ENCODE measurements at regions not wholly inside any gene's neighbourhood (a gene's known extent, or its start where the extent isn't known, plus 50 kb on each side); places are given as distances from the start of the nearest gene placed in this dataset.
"Not testable (repeated sequence)": the region's sequence is repeated elsewhere in the genome, so short reads cannot be mapped to it uniquely, and the experiment has no call there.

DNA sequence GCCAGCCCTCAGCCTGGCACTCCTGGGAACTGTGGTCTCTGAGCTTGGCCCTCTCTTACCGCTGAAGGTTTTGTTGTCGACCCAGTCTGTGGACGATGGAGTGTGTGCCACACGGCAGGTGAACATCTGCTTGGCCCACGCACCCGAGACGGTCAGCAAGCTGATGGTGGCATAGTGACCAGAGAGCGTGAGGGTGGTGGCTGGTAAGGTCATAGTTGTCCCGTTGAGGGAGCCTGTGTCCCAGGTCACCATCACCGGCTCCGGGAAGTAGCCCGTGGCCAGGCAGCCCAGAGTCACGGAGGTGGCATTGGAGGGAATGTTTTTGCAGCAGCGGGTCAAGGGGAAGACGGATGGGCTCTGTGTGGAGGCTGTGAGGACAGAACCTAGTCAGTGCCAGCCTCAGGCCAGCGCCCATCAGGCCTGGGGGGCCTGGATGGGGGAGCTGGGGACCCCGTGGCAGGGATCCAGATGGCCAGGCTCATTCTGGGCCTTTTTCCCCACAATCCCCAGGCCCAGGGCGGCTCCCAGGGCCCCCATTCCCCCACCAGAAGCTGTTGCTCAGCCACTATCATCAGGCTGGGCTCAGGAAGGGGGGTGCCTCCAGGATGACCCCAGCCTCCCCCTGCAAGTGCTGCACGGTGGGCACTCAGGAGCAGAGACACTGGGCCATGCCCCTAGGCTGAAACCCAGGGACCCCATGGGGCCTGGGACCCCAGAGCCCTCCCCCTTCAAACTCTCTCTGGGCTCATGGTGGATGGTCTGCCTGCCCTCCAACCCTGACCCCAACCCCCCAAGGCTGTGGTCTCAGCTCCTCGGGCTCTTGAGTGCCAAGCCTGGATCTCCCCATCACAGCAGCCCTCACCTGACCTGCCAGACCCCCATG lies 75.2 kb downstream of the TMEM121 start:
- no peak for DNase-seq

DNA sequence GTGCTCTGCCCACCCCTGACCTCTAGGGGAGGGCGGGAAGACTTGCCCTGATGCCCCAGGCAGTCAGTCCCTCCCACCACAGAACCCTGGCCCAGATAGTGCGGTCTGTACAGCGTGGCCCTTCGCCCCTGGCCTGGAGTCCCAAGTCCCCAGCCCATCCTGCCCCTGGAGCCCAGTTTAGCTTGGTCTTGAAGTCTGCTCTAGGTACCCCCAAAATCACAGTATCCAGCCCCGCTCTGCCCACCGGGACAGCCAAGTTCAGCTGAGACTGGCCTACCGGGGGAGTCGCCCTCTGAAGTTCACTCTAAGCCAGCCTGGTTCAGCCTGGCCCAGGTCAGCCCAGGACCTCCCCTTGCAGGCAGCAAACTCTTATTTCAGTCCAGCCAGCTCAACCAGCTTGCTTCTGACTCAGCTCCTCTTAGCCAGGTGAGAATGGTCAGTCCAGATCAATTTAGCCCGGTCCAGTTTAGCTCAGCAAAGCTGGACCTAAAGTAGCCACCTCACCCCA lies 75.9 kb downstream of the TMEM121 start:
- no peak for DNase-seq

DNA sequence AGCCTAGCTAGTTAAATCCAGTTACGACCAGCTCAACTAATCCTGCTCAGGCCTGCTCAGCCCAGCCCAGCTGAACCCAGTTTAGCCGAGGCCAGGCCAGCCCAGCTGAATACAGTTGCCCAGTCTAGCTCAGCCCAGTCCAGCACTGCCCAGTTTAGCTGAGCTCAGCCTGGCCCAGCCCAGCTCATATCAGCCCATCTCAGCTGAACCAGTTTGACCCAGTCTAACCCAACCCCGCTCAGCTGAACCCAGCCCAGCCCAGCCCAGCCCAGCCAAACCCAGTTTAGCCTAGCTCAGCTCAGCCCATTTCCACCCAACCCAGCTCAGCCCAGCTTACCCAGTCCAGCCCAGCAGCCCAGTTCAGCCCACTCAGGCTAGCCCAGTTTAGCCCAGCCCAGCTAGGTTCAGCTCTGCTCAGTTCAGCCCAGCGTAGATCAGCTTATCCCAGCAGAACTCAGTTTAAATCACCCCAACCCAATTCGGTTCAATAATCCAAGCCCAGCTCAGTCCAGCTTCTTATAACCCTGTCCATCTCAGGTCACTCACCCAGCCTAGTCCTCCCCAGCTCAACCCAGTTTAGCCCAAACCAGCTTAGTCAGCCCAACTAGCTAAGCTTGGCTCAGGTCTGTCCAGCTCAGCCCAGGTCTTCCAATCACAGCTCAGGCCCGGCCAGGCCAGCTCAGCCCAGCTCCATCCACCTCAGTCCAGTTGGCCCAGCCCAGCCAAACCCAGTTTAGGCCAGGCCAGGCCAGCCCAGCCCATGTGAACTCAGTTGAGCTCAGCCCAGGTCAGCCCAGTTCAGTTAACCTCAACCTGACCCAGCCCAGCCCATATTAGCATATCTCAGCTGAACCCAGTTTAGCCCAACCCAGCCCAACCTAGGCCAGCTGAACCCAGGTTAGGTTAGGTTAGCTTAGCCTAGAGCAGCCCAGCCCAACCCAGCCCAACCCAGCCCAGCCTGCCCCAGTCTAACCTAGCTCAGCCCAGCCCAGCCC lies 76.7 kb downstream of the TMEM121 start:
- DNase-seq: no peak

DNA sequence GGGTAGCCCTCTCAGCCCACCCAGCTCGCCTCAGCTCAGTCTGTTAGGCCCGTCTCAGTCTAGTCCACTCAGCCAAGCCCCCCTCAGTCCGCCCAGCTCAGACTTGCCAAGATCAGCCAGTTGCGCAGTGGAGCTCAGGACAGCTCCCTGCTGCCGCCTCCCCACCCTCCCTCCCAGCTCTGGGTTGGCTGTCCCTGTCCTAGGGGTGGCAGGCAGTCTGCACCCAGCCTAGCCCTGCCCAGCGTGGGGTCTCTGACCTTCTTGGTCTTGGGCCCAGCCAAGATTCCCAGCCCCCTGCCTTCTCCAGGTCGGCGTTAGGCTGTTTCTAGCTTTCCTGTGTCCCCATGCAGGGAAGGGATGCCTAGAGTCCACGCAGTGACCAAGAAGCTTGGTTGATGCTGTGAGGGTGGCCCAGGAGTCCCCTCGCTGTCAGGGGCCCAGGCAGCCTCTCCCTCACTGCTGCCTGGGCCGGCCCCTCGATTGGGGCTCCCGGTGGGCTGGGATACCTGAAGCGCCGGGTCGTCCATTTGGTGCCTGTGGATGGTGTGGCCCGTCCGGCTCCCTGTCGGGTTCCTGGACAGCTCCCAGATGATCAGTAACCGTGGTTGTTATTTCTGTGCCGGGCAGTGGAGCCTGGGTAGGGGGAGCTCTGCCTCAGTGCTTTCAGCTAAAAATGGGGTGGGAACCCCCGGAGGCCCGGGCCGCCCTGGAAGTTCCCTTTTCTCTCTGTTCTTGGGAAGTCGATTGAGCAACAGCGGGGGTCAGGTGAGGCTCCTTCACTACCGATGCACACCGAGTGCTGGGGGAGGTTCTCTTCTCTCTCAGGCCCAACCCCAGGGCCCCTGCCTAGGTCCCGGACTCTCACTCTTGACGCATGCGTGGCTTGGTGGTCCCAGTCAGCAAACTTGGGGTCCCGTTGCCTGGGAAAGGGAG lies 78.4 kb downstream of the TMEM121 start:
- not testable (repeated sequence) for DNase-seq

DNA sequence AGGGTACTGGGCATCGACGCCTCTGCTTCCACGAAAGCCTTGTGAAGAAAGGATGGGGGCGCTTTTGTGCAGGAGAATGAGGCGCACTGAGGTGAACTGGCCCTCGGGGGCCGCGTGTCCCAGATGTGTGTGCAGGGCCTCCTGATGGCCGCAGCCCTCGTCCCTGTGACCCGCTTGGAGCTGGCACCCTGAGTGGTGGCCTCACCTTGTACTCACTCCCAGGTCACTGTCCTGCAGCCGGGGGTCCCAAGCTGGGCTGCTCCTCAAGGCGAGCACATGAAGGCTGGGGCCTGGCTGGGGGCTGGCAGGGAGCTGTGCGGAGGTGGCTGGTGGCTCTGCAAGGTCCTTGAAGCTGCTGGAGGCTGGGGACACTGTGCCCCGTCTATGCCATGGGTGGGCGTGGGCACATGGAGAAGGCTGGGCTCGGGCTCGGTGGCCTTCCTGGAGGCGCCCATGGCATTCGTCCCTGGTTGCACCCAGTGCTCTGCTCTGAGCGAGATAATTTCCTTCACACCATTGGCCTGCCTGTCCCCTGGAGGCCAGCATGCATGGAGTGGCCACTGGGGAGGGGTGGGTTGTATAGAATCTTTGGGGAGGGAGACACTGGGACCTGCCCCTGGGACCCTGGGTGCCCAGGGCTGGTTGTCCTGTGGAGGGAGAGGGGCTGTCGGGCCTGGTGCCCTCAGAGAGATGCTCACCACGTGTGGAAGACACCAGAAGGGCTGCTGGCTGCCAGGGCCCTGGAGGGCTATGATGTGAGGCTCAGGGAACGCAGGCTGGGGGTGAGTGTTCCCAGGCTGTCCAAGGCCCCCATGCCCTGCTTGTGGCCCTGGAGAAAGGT lies 79.3 kb downstream of the TMEM121 start:
- DNase-seq: no peak

DNA sequence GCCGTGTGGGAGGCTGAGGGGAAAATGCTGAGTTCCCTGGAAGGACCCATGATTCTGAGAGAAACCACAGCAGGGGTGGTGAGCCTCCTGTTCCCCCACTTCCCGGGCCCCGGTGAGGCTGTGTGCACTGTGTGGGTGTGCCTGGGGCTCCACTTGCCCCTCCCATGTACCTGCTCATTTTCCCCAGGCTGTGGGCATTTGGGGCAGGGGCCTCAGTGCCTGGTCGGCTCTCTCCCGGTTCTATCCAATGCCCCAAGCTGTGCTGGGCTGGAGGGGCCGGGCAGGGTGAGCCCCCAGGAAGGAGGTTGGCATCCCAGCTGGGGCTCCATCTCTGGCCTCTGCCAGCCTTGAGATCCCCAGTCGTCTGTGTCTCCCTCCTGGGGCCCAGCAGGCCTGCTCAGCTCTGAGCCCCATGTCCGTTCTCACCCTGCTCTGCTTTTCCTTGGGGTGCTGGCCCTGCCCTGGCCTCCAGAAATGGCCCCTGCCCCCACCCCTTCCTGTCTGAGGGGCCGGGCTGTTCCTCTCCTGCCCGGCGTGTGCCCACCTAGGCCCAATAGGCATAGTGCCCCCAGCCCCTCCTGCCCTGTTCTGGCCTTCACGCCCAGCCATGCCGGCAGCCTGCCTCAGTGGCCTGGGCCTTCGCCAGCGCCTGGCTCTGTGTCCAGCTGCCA lies 80.1 kb downstream of the TMEM121 start:
- DNase-seq: not testable (repeated sequence)

DNA sequence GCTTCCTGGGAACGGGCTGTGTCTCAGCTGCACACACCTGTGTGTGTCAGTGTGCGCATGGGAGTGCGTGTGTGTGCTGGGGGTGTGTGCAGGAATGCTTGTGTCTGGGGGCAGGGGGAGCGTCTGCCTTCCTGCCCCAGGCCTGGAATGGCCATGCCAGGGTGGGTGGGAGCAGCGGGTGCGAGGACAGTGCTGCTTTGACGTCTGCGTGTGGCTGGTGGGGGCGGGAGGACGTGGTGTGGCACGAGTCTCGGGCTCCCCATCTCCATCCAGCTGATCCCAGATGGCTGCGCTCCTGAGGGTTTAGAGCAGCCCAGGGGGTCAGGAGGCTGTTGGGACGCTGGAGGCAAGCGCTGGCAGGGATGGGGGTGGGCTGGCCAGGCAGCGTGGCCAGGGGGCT lies 80.6 kb downstream of the TMEM121 start:
- not testable (repeated sequence) for DNase-seq

DNA sequence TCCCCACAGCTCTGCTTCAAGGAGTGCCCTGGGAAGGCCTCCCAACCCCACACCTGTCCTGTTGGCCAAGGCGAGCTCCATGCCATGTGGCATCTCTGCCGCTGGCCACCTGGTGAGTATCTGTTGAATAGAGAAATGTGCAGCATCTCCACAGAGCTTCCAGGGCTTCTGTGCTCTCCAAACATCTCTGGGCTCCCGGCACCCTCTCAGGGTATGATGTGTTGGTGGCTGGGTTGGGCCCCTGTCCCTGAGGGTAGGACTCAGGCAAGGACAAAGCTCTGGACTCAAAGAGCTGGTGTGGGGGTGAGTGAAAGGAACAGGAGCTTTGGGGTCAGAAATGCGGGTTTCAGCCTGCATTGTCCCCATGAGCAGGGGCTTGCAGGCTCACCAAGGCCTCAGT lies 88.6 kb downstream of the TMEM121 start:
- DNase-seq: not testable (repeated sequence)

DNA sequence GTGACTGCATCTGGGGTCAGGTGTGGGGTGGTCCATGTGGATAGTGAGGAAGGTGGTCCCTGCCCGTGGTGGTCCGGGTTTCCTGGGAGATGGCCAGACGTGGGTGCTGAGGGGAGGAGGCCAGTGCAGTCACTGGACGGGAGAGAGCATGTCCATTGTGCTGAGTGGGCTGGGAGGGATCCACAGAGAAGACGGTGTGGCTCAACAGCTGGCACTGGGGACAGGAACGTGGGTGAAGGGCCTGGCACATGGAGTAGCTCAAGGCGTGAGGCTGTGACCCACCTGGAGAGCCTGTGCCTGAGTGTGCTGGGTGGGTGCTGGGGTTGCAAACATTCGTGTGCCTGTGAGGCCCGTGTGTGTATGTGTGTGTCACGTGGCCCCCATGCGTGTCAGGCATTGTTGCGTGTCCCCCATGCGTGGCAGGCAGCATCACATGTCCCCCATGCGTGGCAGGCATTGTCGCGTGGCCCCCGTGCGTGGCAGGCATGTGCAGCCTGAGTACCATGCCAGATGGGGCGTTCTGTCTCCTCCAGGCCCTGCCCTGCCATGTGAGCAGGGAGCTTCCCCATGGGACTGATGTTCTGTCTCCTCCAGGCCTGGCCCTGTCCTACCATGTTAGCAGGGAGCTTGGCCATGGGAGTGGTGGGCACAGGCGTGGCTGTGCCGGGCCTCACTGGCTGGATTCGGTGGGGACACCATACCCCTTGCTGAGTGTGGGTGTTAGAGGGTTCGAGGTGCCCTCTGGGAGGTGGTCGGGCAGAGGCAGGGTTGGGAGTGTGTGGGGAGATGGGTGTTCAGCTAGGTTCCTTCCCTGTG lies 89.8 kb downstream of the TMEM121 start:
- not testable (repeated sequence) for DNase-seq

DNA sequence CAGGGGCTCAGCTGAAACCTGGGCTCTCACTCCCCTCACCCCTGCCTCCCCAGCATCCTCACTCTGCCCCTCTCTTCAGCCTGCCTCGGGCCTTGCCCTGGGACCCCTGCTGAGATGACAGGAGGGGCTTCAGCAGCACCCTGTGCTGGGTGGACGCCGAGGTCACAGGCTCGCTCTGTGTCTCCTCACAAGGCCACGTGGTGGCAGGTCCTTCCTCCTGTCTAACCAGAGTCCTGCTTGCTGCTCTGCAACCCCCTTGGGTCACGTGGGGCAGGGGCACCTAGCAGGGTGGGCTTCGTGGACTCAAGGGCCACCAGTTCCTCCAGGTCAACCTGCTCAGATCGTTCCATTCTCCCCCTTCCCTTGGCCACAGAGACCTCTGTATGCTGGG lies 90.4 kb downstream of the TMEM121 start:
- DNase-seq: no peak

DNA sequence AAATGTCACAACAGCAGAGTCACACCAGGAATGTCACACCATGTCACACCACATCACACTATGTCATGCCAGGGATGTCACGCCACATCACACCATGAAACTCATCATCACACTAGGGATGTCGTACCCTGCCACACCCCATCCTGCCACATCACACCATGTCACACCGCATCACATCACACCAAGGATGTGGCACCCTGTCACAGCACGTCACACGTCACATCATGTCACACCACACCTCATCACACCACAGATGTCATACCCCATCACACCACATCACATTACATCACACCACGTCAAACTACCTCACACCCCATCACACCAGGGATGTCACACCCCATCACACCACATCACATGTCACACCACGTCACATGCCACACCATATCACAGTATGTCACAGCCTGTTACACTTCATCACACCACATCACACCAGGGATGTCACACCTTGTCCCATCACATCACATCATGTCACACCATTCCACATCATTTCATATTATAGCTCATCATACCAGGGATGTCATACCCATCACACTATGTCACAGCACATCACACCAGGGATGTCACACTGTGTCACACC lies 90.9 kb downstream of the TMEM121 start:
- no peak for DNase-seq

DNA sequence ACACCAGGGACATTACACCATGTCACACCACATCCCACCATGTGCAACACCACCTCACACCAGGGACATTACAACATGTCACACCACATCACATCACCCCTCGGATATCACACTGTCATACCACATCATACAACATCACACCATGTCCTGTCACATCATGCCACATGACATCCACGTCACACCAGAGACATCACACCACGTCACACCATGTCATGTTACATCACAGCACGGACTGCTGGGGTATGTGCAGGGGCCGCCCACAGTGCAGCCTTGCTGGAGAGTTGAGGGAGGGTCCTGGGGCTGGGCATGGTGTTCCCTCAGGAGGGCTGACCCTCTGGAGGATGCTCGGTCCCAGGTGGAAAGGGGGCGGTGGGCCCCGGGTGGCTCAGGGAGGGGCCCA lies 91.4 kb downstream of the TMEM121 start:
- not testable (repeated sequence) for DNase-seq

DNA sequence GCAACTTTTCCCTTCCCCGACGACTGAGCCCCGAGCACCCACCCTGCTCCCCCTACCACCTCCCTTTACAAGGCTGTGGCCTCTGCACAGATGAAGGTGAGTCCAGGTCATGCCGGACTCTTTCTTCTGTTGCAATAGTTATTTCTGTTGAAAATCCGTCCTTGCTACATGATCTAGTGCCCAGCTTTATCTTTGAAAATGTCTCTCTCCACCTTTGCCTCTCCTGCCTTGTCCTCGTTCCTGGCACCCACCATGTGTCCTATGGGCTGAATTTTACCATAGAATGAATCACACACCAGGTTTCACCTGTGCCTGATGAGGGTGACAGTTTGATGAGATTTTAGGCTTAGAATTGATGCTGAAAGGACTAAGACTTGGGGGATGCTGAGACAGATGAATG lies 92.9 kb downstream of the TMEM121 start:
- DNase-seq: not testable (repeated sequence)

DNA sequence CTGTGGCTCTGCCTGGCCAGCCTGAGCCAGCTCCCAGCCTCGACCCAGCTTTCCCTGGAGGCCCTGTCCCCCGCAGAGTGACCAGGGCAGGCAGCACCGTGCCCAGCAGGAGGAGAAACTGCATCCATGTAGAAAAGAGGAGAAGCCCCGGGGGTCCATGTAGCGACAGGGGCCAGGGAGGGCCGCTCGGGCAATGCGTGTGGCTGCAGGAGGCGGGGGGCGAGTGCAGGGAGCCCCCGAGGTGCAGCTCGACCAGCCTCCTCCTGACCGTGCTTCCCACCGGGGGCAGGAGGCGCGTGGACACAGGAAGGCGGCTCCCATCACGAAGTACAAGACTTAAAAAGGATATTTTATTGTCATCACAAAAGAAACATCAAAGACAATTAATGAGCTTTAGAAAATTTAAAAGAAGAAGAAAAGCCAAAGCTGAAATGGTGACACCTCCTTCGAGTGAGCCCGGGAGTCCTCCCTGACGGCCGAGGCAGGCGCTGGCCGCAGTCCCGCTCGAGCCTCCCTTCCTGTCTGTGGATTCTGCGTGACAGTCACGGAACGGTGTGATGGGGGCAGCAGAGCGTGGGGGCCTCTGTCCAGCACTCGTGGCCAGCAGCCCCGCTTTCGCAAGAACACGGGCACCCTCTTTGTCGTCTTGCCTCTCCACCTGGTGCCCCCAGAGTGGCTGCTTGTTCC lies 93.9 kb downstream of the TMEM121 start:
- not testable (repeated sequence) for DNase-seq

DNA sequence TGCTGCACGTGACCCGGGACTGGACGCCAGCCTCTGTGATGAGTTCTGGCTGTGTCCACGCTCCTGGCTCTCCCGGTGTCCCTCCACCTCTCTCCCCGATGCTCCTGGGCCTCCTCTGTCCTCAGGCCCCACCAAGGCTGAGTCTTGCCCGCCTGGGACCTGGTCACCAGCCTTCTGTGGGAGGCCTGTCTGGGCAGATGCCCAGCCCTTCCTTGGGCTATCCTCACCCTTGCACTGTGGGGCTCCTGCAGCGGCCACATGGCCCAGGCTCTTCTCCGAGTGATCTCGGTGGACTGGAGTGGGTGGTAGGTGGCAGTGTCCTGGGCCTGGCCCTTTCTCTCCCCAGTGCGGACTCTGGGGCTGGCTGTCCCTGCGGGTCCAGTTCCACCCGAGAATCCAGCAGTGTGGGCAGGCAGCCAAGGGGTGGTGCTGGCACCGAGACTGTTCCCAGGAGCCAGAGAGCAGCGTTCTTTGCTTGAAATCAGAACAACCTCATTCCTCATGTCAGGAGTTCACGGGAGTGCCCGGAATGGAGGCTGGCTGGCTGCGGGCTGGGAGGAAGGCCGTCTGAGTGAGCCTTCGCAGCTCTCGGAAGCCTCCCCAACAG lies 94.6 kb downstream of the TMEM121 start:
- not testable (repeated sequence) for DNase-seq

DNA sequence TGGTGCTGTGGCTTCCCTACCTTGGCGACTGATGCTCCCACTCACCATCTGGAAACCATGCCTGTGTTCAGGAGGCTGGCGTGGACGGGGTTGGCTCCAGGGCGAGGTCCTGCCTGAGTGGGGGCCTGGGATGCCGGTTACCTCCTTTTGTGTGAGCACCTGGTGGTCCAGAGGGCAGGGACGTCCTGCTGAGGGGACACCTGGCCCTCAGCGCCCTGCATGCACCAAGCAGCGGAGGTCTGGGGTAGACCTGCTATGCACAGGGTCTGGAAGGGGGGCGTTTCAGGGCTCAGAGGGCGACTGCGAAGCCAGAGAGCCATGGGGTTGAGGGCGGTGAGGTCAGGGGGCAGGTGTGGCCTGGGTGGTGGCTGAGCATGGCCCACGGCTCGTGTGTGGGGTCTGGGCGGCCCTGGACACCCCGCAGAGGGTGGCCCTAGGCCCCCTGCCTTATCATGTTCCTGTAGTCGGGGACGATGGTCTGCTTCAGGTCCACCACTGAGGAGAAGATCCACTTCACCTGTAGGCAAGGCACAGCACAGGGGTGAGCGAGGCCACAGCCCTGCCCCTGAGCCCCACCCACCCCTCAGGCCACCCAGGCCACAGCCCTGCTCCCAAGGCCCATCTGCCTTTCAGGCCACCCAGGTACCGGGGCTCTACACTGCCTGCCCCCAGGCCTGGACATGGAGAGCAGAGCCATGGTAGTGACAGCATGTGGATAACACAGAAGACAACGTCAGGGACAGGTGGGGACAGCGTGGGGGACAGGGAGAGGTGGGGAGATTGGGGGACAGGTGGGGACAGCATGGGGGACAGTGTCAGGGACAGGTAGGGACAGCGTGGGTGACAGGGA lies 95.3 kb downstream of the TMEM121 start:
- DNase-seq: not testable (repeated sequence)

DNA sequence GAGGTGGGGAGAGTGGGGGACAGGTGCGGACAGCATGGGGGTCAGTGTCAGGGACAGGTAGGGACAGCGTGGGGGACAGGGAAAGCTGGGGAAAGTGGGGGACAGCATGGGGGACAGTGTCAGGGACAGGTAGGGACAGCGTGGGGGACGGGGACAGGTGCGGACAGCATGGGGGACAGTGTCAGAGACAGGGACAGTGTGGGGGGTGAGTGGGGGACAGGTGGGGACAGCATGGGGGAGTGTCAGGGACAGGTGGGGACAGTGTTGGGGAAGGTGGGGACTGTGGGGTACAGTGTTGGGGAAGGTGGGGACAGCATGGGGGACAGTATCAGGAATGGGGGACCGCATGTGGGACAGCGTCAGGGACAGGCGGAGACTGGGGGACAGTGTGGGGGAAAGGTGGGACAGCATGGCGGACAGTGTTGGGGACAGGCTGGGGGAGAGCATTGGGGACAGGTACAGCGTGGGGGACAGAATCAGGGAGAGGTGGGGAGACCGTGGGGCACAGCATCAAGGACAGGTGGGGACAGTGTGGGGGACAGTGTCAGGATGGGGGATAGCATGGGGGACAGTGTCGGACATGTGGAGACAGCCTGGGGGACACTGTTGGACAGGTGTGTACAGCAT lies 96.1 kb downstream of the TMEM121 start:
- no peak for DNase-seq
